ENCODE measurements at regions not wholly inside any gene's neighbourhood (a gene's known extent, or its start where the extent isn't known, plus 50 kb on each side); places are given as distances from the start of the nearest gene placed in this dataset. TPM values are rescaled to one million over a fixed set of nuclear protein-coding genes. Genes with fewer than 3 reads are reported as not detected.

DNA sequence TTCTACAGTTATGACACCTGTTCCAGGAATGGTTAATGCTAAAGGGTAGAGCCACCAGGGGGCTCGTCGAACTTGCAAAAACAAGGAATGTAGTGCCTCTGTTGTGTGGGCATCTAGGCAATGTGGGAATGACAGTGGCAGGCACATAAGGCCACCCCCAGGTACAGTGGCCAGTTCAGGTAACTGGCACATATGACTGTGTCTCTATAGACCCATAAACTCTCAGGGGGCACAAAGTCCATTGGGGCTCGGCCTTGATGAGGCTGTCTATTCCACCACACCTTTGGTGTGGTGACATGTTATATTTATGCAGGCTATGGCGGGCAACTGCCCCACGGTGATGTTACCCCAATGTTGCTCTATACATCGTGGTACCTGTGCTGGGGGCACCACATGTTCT, 59.6 kb upstream of the FAM120A start:
- DNase-seq (ENCODE audit: low read depth), result no peak
- no peak overlapping the region for H3K4me3 ChIP-seq (ENCODE audit: low read depth, low read length)
- TF ChIP-seq CTCF (IDR thresholded peaks at IDR 0.05; ENCODE audit: insufficient read depth, low read length), result no peak

GRCh38 chr9:93392974-93393373, 58.5 kb upstream of the FAM120A start:
- H3K4me3 ChIP-seq (ENCODE audit: low read depth, low read length), result no peak overlapping the region
- TF ChIP-seq CTCF (IDR thresholded peaks at IDR 0.05; ENCODE audit: insufficient read depth, low read length), result no peak
- no peak for DNase-seq (ENCODE audit: low read depth)

Small RNA genes in the stretch of these regions (small RNA-seq; reads per million reads assigned to genes)
- not detected for gene RNU6-829P
